VCaP (cell line): ENCODE measurements at regions not wholly inside any gene's neighbourhood (a gene's known extent, or its start where the extent isn't known, plus 50 kb on each side); places are given as distances from the start of the nearest gene placed in this dataset.

Source experiments
- H3K27ac ChIP-seq: fragments of 450-650 bp; 2 replicates; pipeline ENCODE4 v1.5.1; 2017
- TF ChIP-seq, protein P1 (sequence below): fragments of 450-650 bp; conservative IDR thresholded peaks from 2 replicates; pipeline ENCODE4 v1.5.1; 2017; ENCODE audit warnings: mild to moderate bottlenecking, moderate library complexity

DNA sequence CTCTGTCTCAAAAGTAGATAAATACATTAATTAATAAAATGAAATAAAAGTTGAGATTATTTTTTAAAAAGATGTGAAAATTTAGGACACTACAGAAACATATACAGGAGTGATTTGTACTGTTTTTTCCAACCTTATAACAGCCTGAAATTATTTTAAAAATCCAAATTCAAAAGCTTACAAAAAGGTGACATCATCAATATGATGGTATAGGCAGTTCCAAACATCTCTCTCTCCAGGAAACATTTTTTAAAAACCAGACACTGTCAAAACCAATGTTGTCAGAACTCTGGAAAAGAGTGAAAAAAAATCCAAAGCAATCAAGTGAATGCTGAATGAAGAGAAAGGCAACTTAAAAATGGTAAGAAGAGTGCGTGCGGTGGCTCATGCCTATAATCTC lies 76.7 kb downstream of the HHEX start:
- TF ChIP-seq, protein P1, sequence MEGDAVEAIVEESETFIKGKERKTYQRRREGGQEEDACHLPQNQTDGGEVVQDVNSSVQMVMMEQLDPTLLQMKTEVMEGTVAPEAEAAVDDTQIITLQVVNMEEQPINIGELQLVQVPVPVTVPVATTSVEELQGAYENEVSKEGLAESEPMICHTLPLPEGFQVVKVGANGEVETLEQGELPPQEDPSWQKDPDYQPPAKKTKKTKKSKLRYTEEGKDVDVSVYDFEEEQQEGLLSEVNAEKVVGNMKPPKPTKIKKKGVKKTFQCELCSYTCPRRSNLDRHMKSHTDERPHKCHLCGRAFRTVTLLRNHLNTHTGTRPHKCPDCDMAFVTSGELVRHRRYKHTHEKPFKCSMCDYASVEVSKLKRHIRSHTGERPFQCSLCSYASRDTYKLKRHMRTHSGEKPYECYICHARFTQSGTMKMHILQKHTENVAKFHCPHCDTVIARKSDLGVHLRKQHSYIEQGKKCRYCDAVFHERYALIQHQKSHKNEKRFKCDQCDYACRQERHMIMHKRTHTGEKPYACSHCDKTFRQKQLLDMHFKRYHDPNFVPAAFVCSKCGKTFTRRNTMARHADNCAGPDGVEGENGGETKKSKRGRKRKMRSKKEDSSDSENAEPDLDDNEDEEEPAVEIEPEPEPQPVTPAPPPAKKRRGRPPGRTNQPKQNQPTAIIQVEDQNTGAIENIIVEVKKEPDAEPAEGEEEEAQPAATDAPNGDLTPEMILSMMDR = no peak
- no peak overlapping the region for H3K27ac ChIP-seq

DNA sequence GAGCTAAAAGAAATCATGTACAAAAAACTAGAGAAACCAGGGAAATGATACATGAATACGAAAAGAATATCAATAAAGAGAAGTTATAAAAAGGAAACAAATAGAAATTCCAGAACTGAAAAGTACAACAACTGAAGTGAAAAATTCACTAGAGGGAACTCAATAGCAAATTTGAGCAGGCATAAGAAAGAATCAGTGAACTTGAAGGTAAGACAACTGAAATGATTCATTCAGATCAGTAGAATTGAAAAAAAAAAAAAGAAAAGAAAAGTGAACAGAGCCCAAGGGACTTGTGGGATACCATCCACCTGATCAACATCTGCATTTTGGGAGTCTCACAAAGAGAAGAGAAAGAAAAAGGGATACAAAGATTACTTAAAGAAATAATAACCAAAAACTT lies 78.3 kb downstream of the HHEX start:
- TF ChIP-seq, protein P1 = no peak
- H3K27ac ChIP-seq = no peak overlapping the region

DNA sequence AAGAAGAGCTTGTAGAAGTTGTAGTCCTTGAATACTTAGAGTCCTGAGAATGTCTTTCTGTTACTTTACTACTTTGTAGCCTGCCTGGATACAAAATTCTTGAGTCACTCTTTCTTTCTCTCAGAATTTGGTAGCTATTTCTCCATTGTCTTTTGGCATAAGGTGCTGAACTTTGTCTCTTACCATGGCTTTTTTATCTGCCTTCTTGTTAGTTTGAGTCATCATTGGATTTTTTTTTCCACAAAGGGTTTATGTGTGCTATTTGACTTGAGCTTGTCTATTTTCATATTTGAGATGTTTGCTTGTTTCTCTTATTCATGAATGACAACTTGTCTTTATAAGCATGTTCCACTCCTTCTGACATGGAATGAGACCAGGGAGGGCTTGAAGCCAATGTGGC lies 74.5 kb upstream of the EXOC6 start:
- H3K27ac ChIP-seq = no peak overlapping the region
- TF ChIP-seq, protein P1 = no peak

DNA sequence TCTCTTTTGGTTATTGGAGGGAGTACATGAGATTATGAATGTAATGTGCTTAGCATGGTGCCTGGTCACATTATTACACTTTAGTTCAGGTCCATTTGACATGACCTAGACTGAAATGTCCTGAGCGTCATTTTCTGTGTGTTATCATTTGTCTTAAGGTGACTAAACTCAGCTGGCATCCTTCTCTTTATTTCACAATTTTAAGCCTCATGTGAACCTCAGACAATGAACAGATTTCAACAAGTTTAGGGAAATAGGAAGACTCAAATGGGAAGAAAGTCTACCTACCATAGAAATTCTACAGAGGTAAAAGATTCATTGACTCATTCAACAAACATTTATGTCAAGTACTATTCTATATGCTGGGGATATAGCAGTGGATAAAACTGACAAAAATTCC lies 70.2 kb upstream of the EXOC6 start:
- TF ChIP-seq, protein P1 = no peak

DNA sequence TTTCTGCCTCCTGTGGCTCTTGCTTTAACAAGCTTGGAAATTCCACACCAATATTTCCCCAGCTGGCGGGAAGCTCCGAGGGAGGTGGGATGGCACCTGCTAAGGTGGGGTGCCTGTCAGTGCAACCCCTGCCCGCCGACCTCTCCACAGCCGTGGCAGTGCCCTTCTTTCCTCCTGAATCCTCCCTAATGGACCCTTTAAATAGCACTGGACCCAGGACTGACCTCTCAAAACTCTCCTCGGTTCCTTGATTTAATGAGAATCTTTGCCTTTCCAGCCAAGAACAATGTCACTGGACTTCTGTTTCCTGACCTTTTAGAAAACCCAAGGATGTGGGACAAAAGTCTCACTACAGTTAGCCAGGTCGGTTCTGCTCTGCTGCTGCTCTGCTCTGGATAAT lies 63.2 kb upstream of the EXOC6 start:
- TF ChIP-seq, protein P1 = no peak
- H3K27ac ChIP-seq = no peak overlapping the region

More for the DNA sequence above, 70.2 kb upstream of the EXOC6 start:
- H3K27ac ChIP-seq = no peak overlapping the region

DNA sequence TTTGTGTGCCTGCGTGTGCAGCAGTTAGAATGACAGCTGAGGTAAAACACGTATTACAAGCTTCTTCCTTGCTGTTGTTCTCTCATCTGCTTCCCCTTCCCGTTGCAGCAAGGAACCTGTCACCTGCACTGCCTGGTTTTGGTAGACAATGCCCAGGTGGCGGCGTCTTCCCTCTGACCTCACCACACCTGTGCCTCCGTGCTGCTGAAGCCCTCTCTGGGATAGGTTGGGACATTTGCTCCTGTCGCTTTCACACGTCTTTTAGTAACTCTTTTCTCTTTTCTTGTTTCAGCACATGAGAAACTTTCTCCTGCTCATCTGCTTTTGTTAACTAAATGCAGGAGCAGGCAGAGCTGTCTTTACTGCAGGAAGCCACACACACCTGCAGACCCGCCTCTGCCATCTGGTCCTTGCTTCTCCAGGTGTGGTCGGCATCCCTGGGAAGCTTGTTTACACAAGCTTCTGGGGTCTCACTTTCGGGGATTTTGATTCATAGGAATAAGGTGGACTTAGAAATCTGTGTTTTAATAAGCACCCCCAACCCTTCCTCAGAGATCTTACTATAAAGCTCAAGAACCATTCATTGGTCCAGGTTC lies 60.7 kb upstream of the EXOC6 start:
- H3K27ac ChIP-seq = no peak overlapping the region
- TF ChIP-seq, protein P1 = no peak

DNA sequence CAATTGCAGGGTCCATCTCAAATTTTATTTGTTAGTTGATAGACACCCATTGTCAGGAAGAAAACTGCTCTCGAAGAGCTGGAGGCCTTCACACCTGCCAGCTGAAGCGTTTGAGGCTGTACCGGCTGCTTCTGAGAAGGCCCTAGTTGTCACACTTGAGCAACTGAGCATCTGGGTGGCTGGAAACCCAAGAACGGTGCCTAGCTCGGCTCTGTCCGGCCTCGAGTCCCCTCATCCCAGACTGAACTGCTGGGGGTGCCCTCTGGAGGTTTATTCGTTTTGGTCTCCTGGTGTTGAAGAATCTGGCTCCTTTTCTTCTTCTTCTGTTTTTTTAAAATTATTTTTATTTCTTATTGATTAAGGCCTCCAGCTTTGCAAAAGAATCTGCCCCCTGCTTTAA lies 59.3 kb upstream of the EXOC6 start:
- H3K27ac ChIP-seq = no peak overlapping the region
- TF ChIP-seq, protein P1 = no peak
